RWPE1 (cell line): ENCODE measurements at regions not wholly inside any gene's neighbourhood (a gene's known extent, or its start where the extent isn't known, plus 50 kb on each side); places are given as distances from the start of the nearest gene placed in this dataset.

Experiments
- CTCF ChIA-PET: fragments of 350-600 bp; sonication (Branson Sonifier 250); formaldehyde crosslinking; extraction: SDS; loops from one replicate; lab custom pipeline; 2021; lab: Yijun Ruan, JAX
- POLR2A ChIA-PET: fragments of 400-600 bp; formaldehyde crosslinking; extraction: SDS; loops from one replicate; lab custom pipeline; 2020; ENCODE audit warnings: antibody characterized with exemption; ENCODE audit not compliant: low non-redundant PET; lab: Yijun Ruan, JAX
- DNase-seq: peaks from one replicate; pipeline ENCODE4 v3.0.0; 2012; ENCODE audit warnings: low spot score
- H3K27ac ChIP-seq: fragments of 450-650 bp; 2 replicates; pipeline ENCODE4 v1.5.1; 2017
- TF ChIP-seq, protein P1 (sequence below): fragments of 450-650 bp; conservative IDR thresholded peaks from 2 replicates; pipeline ENCODE4 v1.5.1; 2017; ENCODE audit warnings: low read depth, mild to moderate bottlenecking

DNA sequence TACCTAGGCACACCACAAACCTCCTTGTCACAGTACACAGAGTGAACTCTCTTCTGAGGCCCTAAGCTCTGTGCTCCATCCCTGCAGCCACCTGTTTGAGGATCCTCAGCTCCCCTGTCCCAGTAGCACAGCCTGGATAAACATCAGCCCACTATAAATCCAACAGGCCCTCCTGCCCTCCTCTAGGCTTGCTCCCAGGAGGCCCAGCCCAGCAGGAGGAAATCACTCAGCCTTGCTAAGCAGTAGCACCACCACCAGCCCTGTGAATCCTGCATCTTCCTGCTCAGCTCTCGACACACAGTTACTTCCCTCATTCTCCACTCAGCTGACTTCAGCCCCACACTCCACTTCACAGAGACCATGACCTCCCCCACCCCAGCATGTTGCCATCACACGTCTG, 273.9 kb downstream of the BCOR start:
- no peak for DNase-seq
- no peak overlapping the region for H3K27ac ChIP-seq
- TF ChIP-seq, protein P1, sequence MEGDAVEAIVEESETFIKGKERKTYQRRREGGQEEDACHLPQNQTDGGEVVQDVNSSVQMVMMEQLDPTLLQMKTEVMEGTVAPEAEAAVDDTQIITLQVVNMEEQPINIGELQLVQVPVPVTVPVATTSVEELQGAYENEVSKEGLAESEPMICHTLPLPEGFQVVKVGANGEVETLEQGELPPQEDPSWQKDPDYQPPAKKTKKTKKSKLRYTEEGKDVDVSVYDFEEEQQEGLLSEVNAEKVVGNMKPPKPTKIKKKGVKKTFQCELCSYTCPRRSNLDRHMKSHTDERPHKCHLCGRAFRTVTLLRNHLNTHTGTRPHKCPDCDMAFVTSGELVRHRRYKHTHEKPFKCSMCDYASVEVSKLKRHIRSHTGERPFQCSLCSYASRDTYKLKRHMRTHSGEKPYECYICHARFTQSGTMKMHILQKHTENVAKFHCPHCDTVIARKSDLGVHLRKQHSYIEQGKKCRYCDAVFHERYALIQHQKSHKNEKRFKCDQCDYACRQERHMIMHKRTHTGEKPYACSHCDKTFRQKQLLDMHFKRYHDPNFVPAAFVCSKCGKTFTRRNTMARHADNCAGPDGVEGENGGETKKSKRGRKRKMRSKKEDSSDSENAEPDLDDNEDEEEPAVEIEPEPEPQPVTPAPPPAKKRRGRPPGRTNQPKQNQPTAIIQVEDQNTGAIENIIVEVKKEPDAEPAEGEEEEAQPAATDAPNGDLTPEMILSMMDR: no peak
- CTCF ChIA-PET: no interaction called here
- POLR2A ChIA-PET: no interaction called here

DNA sequence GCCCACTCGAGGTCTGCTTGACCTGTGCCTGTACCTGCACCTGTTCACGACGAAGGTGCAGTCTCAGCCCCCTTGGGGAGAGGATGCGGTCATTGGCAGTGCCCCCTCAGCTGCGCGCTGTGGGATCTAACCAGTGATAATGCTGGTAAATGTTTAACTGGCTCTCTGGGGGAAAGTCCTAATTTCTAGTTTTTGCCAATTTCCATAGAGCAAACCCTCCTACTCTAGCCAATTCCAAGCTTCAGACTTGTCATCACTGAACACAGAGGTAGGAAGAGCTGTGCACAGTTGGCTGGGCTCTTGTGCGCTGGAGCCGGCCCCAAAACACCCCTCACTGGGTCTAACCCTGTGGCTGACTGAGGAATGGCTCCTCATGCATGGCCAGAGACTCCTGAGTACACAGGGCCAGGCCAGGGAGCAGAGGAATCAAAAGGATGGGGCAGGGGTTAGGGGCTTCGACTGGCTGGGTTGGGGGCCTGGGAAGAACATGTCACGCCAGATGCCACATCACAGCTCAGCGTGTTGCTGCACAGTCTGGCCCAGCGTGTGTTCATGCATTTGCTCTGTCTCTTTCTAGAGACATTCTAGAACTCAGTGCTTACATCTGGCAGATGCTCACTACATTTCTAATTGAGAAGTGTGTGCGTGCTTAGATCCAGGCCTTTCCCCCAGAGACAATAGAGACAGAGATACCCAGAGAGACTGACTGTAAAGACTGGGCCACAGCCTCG, 270.8 kb downstream of the BCOR start:
- TF ChIP-seq, protein P1: no peak
- ChIA-PET POLR2A (no interaction called here), CTCF (interaction anchor here (0.5 kb wide), 1 partner anchor 21 kb away, joined by 3 read pairs; no protein-coding TSS in a partner anchor)
- H3K27ac ChIP-seq: no peak overlapping the region
- DNase-seq: no peak

DNA sequence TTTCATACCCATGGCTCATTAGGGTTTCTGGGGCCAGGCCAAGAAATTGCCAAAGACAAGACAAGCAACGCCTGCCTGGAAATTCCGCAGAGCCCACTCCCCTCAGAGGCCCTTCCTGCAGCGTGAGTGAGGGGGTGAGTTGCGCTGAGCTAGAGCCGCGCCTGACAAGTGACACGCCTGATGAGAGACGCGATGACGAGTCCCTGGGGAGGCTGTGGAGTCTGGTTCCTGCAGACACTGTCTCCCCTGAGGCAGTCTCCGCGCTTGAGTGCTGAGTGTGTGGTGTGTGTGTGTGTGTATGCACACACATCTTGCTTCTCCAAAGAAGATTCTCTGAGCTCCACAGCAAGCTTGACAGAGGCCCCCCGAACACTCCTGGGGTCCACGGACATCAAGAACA, 269.8 kb downstream of the BCOR start:
- ChIA-PET CTCF (no interaction called here), POLR2A (no interaction called here)
- TF ChIP-seq, protein P1: no peak
- no peak for DNase-seq
- H3K27ac ChIP-seq: no peak overlapping the region

DNA sequence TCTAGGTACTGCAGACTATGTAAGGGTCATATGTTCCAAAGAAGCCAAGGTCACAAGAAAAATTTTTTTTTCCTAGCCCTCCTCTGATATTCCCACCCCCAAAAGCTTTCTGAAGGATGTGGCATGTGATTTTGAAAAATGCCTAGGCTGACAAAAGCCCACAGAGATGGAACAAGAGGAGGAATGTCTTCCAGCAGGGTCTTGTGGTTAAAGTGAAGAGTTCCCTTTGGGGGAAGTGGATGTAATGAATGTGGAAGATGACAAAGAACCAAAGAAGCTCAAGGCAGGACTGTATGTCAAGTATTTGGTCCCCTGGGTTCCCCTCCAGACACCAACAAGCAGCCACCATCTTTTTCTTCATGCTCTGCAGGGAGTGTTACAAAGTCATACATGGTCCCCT, 268.8 kb downstream of the BCOR start:
- POLR2A ChIA-PET: no interaction called here
- TF ChIP-seq, protein P1: no peak
- H3K27ac ChIP-seq: no peak overlapping the region
- no peak for DNase-seq
- CTCF ChIA-PET: no interaction called here

DNA sequence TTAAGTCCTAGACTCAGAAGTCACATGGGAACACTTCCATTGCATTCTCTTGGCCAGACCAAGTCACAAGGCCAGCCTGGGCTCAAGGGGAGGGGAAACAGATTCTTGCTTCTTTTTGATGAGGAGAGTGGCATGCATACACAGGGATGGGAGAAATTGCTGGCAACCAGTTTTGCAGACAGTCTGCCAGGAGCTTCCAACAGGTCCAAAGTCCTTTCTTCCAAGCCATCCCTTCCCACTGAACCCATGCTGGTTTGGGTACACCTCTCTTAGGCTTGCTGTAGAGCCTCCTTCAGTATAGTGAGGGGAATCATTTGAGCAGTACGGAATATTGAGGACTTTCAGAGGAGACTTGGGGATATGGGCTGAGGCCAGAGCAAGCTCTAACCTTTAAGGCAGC, 267.8 kb downstream of the BCOR start:
- ChIA-PET CTCF (interaction anchor here (0.6 kb wide), 1 partner anchor 527 kb away, joined by 3 read pairs; no protein-coding TSS in a partner anchor), POLR2A (no interaction called here)
- no peak for DNase-seq
- H3K27ac ChIP-seq: no peak overlapping the region
- TF ChIP-seq, protein P1: no peak

DNA sequence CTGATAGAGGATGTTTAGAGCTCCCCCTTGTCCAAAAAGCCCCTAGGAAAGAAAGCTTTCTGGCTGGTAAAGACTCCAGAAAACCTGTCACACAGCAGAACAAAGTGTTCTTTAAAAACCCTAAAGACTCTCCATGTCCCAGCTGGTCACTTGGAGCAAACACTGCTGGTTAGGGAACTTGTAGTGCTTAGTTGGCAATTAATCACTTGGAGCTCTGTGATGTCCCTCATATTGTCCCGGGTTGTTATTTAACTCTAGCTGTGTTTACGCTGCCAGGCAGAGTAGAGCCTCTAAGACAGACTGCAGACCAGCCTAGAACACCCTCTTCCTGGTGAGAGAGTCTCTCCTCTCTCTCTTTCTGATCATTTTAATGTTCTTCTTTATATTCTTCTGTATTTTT, 267.3 kb downstream of the BCOR start:
- TF ChIP-seq, protein P1: no peak
- no peak overlapping the region for H3K27ac ChIP-seq
- ChIA-PET CTCF (interaction anchor here (0.6 kb wide), 4 partner anchors 14 to 437 kb away, joined by 3 to 5 read pairs (median 4); no protein-coding TSS in a partner anchor), POLR2A (no interaction called here)
- DNase-seq: no peak
